ENCODE measurements at regions not wholly inside any gene's neighbourhood (a gene's known extent, or its start where the extent isn't known, plus 50 kb on each side); places are given as distances from the start of the nearest gene placed in this dataset.

DNA sequence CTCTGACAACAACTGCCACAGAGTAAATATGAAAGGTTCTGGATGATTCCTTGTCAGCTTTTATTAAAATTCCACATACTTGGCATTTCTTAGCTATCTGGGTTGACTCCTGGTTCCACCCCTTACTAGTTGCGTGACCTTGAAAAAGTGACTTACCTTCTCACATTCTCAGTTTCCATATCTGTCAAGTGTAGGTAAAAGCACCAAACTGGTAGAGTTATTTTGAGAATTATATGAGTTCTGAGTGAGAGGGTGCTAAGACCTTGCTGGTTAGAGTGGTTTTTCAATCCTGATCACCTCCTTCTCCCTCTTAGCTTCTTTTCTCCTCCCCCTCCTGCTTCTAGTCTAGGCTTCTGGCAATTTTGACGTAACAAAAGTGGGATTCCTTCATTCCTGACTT is 83.4 kb upstream of the ABCD3 start:
- TF ChIP-seq, protein P1, sequence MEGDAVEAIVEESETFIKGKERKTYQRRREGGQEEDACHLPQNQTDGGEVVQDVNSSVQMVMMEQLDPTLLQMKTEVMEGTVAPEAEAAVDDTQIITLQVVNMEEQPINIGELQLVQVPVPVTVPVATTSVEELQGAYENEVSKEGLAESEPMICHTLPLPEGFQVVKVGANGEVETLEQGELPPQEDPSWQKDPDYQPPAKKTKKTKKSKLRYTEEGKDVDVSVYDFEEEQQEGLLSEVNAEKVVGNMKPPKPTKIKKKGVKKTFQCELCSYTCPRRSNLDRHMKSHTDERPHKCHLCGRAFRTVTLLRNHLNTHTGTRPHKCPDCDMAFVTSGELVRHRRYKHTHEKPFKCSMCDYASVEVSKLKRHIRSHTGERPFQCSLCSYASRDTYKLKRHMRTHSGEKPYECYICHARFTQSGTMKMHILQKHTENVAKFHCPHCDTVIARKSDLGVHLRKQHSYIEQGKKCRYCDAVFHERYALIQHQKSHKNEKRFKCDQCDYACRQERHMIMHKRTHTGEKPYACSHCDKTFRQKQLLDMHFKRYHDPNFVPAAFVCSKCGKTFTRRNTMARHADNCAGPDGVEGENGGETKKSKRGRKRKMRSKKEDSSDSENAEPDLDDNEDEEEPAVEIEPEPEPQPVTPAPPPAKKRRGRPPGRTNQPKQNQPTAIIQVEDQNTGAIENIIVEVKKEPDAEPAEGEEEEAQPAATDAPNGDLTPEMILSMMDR (IDR thresholded peaks at IDR 0.05): no peak
- TF ChIP-seq POLR2A (IDR thresholded peaks at IDR 0.05) (no peak), EP300 (IDR thresholded peaks at IDR 0.05) (no peak), POLR2AphosphoS5 (IDR thresholded peaks at IDR 0.05) (no peak)

Data from suprapubic skin (tissue), 4 donors.